ENCODE measurements at regions not wholly inside any gene's neighbourhood (a gene's known extent, or its start where the extent isn't known, plus 50 kb on each side); places are given as distances from the start of the nearest gene placed in this dataset.

GRCh38 chr15:62639432-62639831 lies 403.1 kb upstream of the TPM1 start:
- Mint-ChIP-seq H3K27ac (no peak overlapping the region), H3K27me3 (no peaks in the 10 kb centered on the region), H3K9me3 (ENCODE audit: insufficient read depth) (no peaks in the 10 kb centered on the region), H3K4me3 (no peak overlapping the region), H3K4me1 (no peaks in the 10 kb centered on the region)
- Histone ChIP-seq H3K4me2 (replicated peaks; ENCODE audit: low read depth, low read length, poor library complexity, severe bottlenecking) (no peak overlapping the region), H3K4me1 (ENCODE audit: control insufficient read depth in 2 of 2, insufficient read depth in 2 of 2, low read length in 2 of 2) (no peaks in the 10 kb centered on the region), H3K9me3 (ENCODE audit: control extremely low read depth in 1 of 3, control insufficient read depth in 2 of 3, insufficient read depth in 1 of 3, low read length in 2 of 3) (no peaks in the 10 kb centered on the region), H3K27me3 (replicated peaks in 1 of 4; ENCODE audit: control extremely low read depth in 1 of 4, control insufficient read depth in 3 of 4, insufficient read depth in 4 of 4, low read length in 3 of 4) (no peaks in the 10 kb centered on the region), H4K20me1 (ENCODE audit: control insufficient read depth, insufficient read depth, low read length, poor library complexity, severe bottlenecking) (no peaks in the 10 kb centered on the region), H3K36me3 (replicated peaks in 1 of 2; ENCODE audit: control extremely low read depth in 1 of 2, control insufficient read depth in 1 of 2, extremely low read depth in 1 of 2, insufficient read depth in 2 of 2, low read length in 1 of 2) (no peaks in the 10 kb centered on the region), H3K4me3 (ENCODE audit: control extremely low read depth in 1 of 5, extremely low read depth in 1 of 5, insufficient read depth in 1 of 5, low read depth in 2 of 5, low read length in 4 of 5) (no peak overlapping the region), H3K27ac (ENCODE audit: low read length in 2 of 2) (no peak overlapping the region), H3K9ac (ENCODE audit: low read length) (no peak overlapping the region), H2AFZ (ENCODE audit: insufficient read depth, low read depth, low read length, poor library complexity, severe bottlenecking) (no peak overlapping the region), H3K79me2 (ENCODE audit: control insufficient read depth, insufficient read depth, low read length) (no peaks in the 10 kb centered on the region)
- WGBS (ENCODE audit: insufficient coverage): 94% methylated on average over 3 of the region's 4 CpGs
- DNase-seq (no peak), ATAC-seq (ENCODE audit: low read depth) (no peak)
- intact Hi-C loops (cut with micrococcal nuclease): no loop called here
- no peak for TF ChIP-seq CTCF (IDR thresholded peaks at IDR 0.05)
- no peak for TF ChIP-seq EZH2 (IDR thresholded peaks at IDR 0.05; ENCODE audit: borderline replicate concordance, insufficient read depth, low read depth, low read length, poor library complexity, severe bottlenecking)
- POLR2A ChIA-PET: no interaction called here
- CTCF ChIA-PET: no interaction called here

GRCh38 chr15:62639906-62640605 lies 402.5 kb upstream of the TPM1 start:
- no peak for TF ChIP-seq EZH2 (IDR thresholded peaks at IDR 0.05; ENCODE audit: borderline replicate concordance, insufficient read depth, low read depth, low read length, poor library complexity, severe bottlenecking)
- TF ChIP-seq CTCF (IDR thresholded peaks at IDR 0.05): no peak
- H3K4me1 Mint-ChIP-seq: no peaks in the 10 kb centered on the region
- WGBS (ENCODE audit: insufficient coverage): 80% methylated on average over 6 of the region's 6 CpGs

More at GRCh38 chr15:62639906-62640605, 402.5 kb upstream of the TPM1 start:
- H3K9me3 Mint-ChIP-seq (ENCODE audit: insufficient read depth): no peaks in the 10 kb centered on the region
- no peaks in the 10 kb centered on the region for H3K27me3 ChIP-seq (replicated peaks in 1 of 4; ENCODE audit: control extremely low read depth in 1 of 4, control insufficient read depth in 3 of 4, insufficient read depth in 4 of 4, low read length in 3 of 4)
- no peak overlapping the region for H2AFZ ChIP-seq (ENCODE audit: insufficient read depth, low read depth, low read length, poor library complexity, severe bottlenecking)
- H3K4me1 ChIP-seq (ENCODE audit: control insufficient read depth in 2 of 2, insufficient read depth in 2 of 2, low read length in 2 of 2): no peaks in the 10 kb centered on the region
- no peaks in the 10 kb centered on the region for H3K27me3 Mint-ChIP-seq
- H3K9me3 ChIP-seq (ENCODE audit: control extremely low read depth in 1 of 3, control insufficient read depth in 2 of 3, insufficient read depth in 1 of 3, low read length in 2 of 3): no peaks in the 10 kb centered on the region
- intact Hi-C loops (cut with micrococcal nuclease): no loop called here
- CTCF ChIA-PET: no interaction called here
- H3K27ac Mint-ChIP-seq: no peak overlapping the region
- no peak overlapping the region for H3K27ac ChIP-seq (ENCODE audit: low read length in 2 of 2)
- no peak overlapping the region for H3K4me3 ChIP-seq (ENCODE audit: control extremely low read depth in 1 of 5, extremely low read depth in 1 of 5, insufficient read depth in 1 of 5, low read depth in 2 of 5, low read length in 4 of 5)
- H3K36me3 ChIP-seq (replicated peaks in 1 of 2; ENCODE audit: control extremely low read depth in 1 of 2, control insufficient read depth in 1 of 2, extremely low read depth in 1 of 2, insufficient read depth in 2 of 2, low read length in 1 of 2): no peaks in the 10 kb centered on the region
- H3K79me2 ChIP-seq (ENCODE audit: control insufficient read depth, insufficient read depth, low read length): no peaks in the 10 kb centered on the region
- H4K20me1 ChIP-seq (ENCODE audit: control insufficient read depth, insufficient read depth, low read length, poor library complexity, severe bottlenecking): no peaks in the 10 kb centered on the region
- POLR2A ChIA-PET: no interaction called here
- ATAC-seq (ENCODE audit: low read depth) (no peak), DNase-seq (no peak)
- H3K4me3 Mint-ChIP-seq: no peak overlapping the region
- H3K4me2 ChIP-seq (replicated peaks; ENCODE audit: low read depth, low read length, poor library complexity, severe bottlenecking): no peak overlapping the region
- no peak overlapping the region for H3K9ac ChIP-seq (ENCODE audit: low read length)

Data from B cell (primary cell).